Muscle of leg (tissue), 3 donors: ENCODE measurements at regions not wholly inside any gene's neighbourhood (a gene's known extent, or its start where the extent isn't known, plus 50 kb on each side); places are given as distances from the start of the nearest gene placed in this dataset.

Experiments used
- DNase-seq: peaks from one replicate; pipeline ENCODE4 v3.0.0; 2013
- H3K27ac ChIP-seq: one replicate; pipeline ENCODE4 v1.5.1; 2013; ENCODE audit warnings: mild to moderate bottlenecking, low read length, control low read depth
- H3K27me3 ChIP-seq: one replicate; pipeline ENCODE4 v1.6.1; 2013; ENCODE audit warnings: low read length; ENCODE audit not compliant: control insufficient read depth, insufficient read depth
- H3K36me3 ChIP-seq: one replicate; pipeline ENCODE4 v1.6.1; 2013; ENCODE audit warnings: low read length; ENCODE audit not compliant: control insufficient read depth, insufficient read depth
- H3K4me1 ChIP-seq: one replicate; pipeline ENCODE4 v1.6.1; 2013; ENCODE audit warnings: low read length; ENCODE audit not compliant: control insufficient read depth, insufficient read depth
- H3K4me3 ChIP-seq: one replicate; pipeline ENCODE4 v1.5.1; 2013; ENCODE audit warnings: low read length, control low read depth
- H3K9me3 ChIP-seq: replicated peaks from 2 replicates; pipeline ENCODE4 v1.6.1; 2013; ENCODE audit warnings: low read depth, low read length; ENCODE audit not compliant: control insufficient read depth
- WGBS: methylation state at CpG from one replicate; pipeline ENCODE4 v1.1.5; 2013; ENCODE audit warnings: missing lambda C conversion rate; ENCODE audit not compliant: insufficient coverage; 5-methylcytosine and 5-hydroxymethylcytosine counted together

DNA sequence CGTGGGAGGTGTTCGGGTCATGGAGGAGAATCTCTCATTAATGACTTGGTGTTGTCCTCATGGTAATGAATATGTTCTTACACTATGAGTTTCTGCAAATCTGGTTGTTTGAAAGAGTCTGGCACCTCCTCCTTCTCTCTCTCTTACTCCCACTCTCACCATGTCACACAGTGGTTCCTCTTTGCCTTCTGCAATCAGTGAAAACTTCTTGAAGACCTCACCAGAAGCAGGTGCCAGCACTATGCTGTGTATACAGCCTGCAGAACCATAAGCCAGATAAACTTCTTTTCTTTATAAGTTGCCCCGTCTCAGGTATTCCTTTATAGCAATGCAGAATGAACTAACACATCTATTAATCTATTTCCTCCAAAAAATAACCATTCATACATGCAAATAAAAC is 275.0 kb downstream of the ANTXR2 start:
- Histone ChIP-seq H3K27ac (no peak overlapping the region), H3K9me3 (no peaks in the 10 kb centered on the region)
- WGBS: no CpG with 5 or more reads among the region's 3 CpGs

DNA sequence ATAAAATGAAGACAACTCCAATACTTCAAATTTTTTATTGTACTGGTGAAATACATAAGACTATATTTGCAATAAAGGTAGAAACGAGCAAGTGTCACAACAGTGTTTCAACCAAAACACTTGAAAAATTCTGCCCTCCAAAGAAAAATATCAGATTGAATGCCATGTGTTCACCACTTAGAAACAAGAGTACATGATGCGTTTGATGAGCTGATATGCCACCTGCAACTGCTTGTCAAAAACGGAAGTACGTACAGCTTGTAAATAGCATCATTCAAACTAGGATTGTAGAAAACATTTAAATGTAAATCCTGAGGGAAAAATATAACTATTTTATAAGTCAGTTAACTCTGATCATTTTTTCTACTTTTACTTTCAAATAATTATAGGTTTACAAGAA is 276.1 kb downstream of the ANTXR2 start:
- no CpG with 5 or more reads among the region's 4 CpGs for WGBS
- H3K27ac ChIP-seq: no peak overlapping the region
- no peaks in the 10 kb centered on the region for H3K4me1 ChIP-seq
- H3K9me3 ChIP-seq: no peaks in the 10 kb centered on the region
- H3K36me3 ChIP-seq: no peaks in the 10 kb centered on the region
- no peak overlapping the region for H3K4me3 ChIP-seq
- no peaks in the 10 kb centered on the region for H3K27me3 ChIP-seq
- DNase-seq: no peak

More for the DNA sequence above, 275.0 kb downstream of the ANTXR2 start:
- DNase-seq: no peak
- Histone ChIP-seq H3K4me3 (no peak overlapping the region), H3K36me3 (no peaks in the 10 kb centered on the region), H3K4me1 (no peaks in the 10 kb centered on the region), H3K27me3 (no peaks in the 10 kb centered on the region)

DNA sequence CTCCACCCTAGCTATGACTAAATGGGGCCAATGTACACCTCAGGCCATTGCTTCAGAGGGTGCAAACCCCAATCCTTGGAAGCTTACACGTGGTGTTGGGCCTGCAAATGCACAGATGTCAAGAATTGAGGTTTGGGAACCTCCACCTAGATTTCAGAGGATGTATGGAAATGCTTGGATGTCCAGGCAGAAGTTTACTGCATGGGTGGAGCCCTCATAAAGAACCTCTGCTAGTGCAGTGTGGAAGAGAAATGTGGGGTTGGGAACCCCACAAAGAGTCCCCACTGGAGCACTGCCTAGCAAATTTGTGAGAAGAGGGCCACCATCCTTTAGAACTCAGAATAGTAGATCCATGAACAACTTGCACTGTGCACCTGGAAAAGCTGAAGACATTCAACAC is 284.1 kb downstream of the ANTXR2 start:
- WGBS: 0% methylated on average over 1 of the region's 1 CpG
- no peak for DNase-seq
- Histone ChIP-seq H3K36me3 (no peaks in the 10 kb centered on the region), H3K4me1 (no peaks in the 10 kb centered on the region), H3K27ac (no peak overlapping the region), H3K9me3 (peaks cover 14% of the 10 kb centered on the region), H3K27me3 (no peaks in the 10 kb centered on the region), H3K4me3 (no peak overlapping the region)

DNA sequence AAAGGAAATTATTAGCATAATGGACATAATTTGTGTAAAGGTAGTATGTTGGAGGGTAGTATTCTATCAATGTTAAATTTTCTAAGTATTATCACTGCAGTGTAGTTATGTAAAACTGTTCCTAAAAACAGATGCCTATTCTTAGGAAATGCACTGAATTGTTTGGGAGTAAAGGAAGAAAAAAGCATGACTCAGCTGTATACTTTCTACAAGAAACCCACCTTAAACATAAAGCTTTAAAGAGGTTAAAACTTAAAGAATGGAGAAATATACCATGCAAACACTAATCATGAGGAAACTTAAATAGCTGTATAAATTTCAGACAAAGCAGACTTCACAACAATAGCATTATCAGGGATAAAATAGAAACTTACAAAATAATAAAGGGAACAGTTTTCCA is 292.9 kb downstream of the ANTXR2 start:
- Histone ChIP-seq H3K36me3 (no peaks in the 10 kb centered on the region), H3K4me1 (no peaks in the 10 kb centered on the region), H3K27me3 (no peaks in the 10 kb centered on the region), H3K27ac (no peak overlapping the region), H3K9me3 (peaks cover 6% of the 10 kb centered on the region), H3K4me3 (no peak overlapping the region)
- DNase-seq: no peak

DNA sequence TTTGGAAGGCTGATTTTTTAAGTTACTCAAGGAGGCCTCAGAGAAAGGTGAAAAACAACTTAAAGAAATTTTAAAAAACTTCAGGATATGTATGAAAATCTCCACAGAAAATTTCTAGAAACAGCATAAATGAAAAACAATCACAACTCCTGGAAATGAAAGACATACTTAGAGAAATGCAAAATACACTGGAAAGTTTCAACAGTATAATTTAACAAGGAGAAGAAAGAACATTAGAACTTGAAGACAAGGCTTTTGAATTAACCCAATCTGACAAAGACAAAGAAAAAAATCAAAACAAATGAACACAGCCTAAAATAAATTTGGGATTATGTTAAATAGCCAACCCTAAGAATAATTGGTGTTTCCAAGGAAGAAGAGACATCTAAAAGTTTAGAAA is 300.5 kb downstream of the ANTXR2 start:
- DNase-seq: no peak
- Histone ChIP-seq H3K27me3 (no peaks in the 10 kb centered on the region), H3K4me3 (no peak overlapping the region), H3K4me1 (no peaks in the 10 kb centered on the region), H3K27ac (no peak overlapping the region), H3K9me3 (peaks cover 18% of the 10 kb centered on the region), H3K36me3 (no peaks in the 10 kb centered on the region)

DNA sequence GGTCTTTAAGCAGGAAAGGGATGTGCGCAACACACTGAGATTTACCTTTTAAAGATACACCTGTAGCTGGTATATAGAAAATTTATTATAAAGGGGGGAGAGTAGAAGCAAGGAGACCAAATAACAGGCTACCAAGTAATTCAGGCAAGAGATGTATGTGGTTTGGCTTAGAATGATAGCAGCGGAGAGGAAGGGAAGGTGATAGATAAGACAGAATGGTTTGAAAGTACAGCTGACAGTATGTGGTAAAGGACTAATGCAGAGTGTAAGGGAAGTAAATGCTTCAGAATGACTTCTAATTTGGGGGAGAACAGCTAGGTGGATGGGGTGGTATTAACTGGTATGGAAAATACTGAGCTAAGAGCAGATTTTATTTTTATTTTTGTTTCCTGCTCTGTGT is 308.9 kb downstream of the ANTXR2 start:
- no peak overlapping the region for H3K4me3 ChIP-seq
- no peak overlapping the region for H3K27ac ChIP-seq
- H3K4me1 ChIP-seq: no peaks in the 10 kb centered on the region
- no peak for DNase-seq
- H3K27me3 ChIP-seq: no peaks in the 10 kb centered on the region
- H3K36me3 ChIP-seq: no peaks in the 10 kb centered on the region
- peaks cover 3% of the 10 kb centered on the region for H3K9me3 ChIP-seq
- 95% methylated on average over 1 of the region's 2 CpGs for WGBS

DNA sequence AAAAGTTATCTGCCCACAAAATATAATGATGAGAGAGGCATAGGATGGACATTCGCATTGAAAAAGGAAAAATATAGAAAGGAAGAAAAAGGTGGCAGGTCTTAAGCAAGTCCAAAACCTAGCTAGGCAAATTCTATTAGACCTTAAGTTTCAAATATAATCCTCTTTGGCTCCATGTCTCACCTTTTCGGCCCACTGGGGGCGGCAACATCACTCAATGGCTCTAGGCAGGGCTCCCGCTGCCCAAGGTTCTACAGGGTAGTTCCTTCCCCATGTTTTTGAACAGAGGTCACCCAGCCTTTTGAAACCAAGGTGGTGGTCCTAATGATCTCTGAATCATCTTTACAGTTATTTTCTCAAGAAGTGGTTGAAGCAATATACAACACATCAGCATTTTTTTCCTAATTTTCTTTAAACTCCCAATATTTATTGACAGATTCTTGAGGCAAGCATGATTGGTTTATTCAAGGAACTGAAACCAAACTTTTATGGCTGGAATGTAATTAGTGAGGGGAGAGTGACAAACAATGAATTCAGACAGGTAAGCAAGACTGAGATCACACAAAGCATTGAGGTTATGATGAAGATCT is 309.4 kb downstream of the ANTXR2 start:
- Histone ChIP-seq H3K4me1 (no peaks in the 10 kb centered on the region), H3K36me3 (no peaks in the 10 kb centered on the region), H3K9me3 (peaks cover 3% of the 10 kb centered on the region), H3K4me3 (no peak overlapping the region), H3K27ac (no peak overlapping the region), H3K27me3 (no peaks in the 10 kb centered on the region)
- DNase-seq: no peak
- no CpG with 5 or more reads among the region's 4 CpGs for WGBS

DNA sequence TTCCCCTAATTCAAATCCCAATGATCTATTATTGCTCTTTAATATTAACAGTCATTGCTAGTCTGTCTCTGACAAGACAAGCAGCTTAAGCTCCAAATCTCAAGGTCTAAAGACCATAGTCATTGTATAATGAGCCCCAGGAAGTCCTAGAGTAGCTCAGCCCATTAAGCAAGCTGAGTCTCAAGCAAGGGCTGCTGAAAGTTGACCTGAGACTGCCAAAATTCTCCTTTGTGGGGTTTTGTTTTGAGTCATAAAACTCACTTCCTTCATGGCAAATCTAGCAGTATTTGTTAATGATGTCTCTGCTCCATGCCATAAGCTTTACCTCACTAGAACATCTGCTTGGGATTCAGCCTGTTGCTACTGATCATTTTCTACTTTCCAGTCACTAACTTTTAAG is 313.2 kb downstream of the ANTXR2 start:
- DNase-seq: peak; percentile 18

DNA sequence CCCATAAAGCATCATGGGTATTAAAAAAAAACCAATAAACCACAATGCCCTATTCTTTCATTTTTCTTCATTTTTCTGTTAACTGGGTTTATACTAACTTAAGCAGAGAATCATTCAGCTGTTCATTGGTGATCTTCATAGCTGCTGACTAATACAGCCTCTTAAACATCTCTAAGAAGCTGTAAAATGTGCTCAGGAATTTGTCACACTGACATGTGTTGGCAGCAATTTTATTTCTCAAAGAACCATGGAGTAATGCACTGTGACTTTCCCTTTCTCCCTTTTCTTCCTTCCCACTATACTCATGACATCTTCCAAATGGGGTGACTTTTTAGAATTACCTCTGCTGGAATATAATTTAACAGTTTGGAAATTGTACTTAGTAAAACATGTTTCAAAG is 315.4 kb downstream of the ANTXR2 start:
- H3K27me3 ChIP-seq: no peaks in the 10 kb centered on the region
- DNase-seq: no peak
- no peaks in the 10 kb centered on the region for H3K9me3 ChIP-seq
- no peaks in the 10 kb centered on the region for H3K36me3 ChIP-seq
- H3K4me3 ChIP-seq: no peak overlapping the region
- no peak overlapping the region for H3K27ac ChIP-seq
- H3K4me1 ChIP-seq: no peaks in the 10 kb centered on the region

More for the DNA sequence above, 313.2 kb downstream of the ANTXR2 start:
- Histone ChIP-seq H3K27me3 (no peaks in the 10 kb centered on the region), H3K36me3 (no peaks in the 10 kb centered on the region), H3K27ac (no peak overlapping the region), H3K9me3 (no peaks in the 10 kb centered on the region), H3K4me3 (no peak overlapping the region), H3K4me1 (no peaks in the 10 kb centered on the region)

DNA sequence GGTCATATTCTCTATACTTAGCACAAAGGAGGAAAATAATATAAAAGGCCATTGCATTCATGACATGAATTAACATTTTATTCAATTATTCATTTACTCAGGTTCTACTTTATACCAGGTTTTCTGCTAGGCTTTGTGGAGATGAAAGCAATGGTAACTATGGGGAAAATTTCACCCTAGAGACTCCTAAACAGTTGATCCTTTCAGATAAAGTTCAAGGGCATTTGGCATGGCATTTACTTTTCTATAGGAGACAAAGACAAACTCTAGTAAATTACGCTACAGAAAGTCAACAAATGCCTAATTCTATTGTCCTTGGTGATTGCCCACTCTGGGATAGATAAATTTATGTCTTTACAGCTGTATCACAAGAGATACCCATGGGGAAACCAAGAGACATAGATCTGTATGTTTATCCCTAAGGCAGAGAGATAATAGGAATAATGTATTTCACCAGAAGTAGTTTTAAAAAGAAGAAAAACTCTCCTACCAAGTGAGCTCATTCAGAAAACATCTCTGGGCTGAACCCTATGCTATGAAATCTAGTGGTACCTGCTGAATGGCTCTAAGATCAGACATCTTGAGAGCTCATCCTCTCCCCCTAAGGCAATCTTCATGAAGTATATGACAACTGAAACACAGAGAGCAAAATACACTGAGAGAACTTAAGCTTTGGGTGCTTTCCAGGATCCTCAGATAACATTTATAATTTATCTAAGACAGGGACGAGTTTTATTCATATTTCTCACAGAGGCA is 316.7 kb downstream of the ANTXR2 start:
- H3K27me3 ChIP-seq: no peaks in the 10 kb centered on the region
- no peaks in the 10 kb centered on the region for H3K36me3 ChIP-seq
- no peaks in the 10 kb centered on the region for H3K4me1 ChIP-seq
- WGBS: no CpG with 5 or more reads among the region's 2 CpGs
- DNase-seq: no peak
- H3K4me3 ChIP-seq: no peak overlapping the region
- H3K9me3 ChIP-seq: no peaks in the 10 kb centered on the region
- H3K27ac ChIP-seq: no peak overlapping the region

DNA sequence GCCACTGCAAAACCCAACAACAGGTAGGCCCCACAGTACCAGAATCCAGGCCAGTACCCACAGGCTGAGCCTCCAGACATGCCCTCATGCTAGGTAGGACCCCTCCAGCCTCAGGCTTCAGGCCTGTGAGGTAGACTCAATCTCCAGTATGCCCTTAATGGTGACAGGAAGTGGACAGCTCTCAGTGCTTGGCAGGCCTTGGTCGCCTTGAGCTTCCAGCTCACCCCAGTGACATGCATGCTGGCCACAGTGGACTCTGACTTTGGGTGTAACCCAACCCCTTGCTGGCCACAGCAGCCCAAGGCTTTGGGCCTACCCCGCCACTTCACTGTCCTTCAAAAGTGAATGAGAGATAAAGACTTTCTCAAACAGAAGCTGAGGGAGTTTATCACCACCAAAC is 324.2 kb downstream of the ANTXR2 start:
- Histone ChIP-seq H3K4me3 (no peak overlapping the region), H3K36me3 (no peaks in the 10 kb centered on the region), H3K27me3 (no peaks in the 10 kb centered on the region), H3K4me1 (no peaks in the 10 kb centered on the region), H3K27ac (no peak overlapping the region), H3K9me3 (no peaks in the 10 kb centered on the region)
- 100% methylated on average over 1 of the region's 2 CpGs for WGBS
- no peak for DNase-seq
